ENCODE measurements at regions not wholly inside any gene's neighbourhood (a gene's known extent, or its start where the extent isn't known, plus 50 kb on each side); places are given as distances from the start of the nearest gene placed in this dataset.
A peak's percentile ranks its signal among the peaks of the same experiment; 100 is the strongest.

DNA sequence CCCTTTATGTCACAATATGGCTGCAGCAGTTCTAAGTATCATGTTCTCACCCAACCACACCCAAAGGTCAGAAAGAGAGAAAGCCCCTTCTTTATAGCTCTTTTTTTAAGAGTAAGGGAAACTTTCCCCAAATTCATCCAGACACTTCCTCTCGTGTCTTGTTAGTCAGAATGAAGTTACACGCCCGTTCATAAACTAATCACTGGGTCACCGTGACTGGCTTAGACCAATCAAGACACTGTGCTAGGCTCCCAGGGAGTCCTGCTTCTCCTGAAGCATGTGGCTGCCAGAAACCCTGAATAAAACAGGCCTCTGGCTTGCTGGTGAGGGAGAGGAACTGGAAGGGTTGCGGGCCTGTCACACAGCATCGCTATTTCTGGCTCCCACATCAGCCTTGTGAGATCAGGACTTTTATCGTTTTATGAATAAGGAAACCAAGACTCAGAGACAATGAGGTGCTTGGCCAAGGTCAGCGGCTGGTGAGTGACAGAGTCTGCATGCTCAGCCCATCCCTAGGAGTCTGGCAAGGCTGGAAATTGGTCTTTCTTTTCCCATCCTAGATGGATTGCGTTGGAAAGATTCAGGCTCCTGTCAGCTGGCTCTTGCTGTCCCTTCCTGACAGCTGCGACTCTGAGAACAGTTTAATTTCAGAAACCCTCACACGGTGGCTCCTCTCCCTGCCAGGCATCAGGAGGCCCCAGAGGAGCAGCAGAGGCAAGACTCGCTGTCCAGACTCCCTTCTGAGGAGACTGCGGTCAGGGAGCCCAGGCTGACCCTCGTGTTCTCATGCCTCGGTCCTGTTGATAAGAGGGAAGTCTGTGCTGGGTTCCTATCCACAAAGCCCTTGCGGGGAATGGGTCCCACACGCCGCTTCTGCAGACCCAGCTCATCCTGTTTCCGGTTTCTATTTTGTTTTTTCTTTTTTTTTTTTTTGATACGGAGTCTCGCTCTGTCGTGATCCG lies 104.5 kb upstream of the TAF1B start:
- no peak for DNase-seq (ENCODE audit: low read depth in 2 of 3, low spot score in 2 of 3)

DNA sequence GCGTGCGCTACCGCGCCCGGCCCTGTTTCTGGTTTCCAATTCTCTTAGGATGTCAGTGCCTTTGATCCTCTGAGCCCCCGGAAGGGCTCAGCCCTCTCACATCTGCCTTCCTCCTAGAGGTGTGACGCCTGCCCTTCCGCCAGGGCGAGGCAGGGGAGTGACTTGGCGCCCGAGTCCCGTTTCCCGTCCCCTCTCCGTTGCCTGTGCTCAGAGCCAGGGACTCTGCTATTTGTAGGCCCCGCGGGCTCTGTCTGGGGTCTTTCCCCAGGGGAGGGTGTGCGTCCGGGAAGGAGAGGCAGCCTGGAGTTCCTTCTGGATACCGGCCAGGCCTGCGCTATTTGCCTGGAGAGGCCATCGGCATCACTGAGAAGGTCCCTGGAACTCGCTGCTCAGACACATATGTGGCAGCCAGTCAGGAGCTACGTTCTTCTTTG lies 103.7 kb upstream of the TAF1B start:
- peak in 2 of 3 experiments; percentile 27 to 41 for DNase-seq (ENCODE audit: low read depth in 2 of 3, low spot score in 2 of 3)

DNA sequence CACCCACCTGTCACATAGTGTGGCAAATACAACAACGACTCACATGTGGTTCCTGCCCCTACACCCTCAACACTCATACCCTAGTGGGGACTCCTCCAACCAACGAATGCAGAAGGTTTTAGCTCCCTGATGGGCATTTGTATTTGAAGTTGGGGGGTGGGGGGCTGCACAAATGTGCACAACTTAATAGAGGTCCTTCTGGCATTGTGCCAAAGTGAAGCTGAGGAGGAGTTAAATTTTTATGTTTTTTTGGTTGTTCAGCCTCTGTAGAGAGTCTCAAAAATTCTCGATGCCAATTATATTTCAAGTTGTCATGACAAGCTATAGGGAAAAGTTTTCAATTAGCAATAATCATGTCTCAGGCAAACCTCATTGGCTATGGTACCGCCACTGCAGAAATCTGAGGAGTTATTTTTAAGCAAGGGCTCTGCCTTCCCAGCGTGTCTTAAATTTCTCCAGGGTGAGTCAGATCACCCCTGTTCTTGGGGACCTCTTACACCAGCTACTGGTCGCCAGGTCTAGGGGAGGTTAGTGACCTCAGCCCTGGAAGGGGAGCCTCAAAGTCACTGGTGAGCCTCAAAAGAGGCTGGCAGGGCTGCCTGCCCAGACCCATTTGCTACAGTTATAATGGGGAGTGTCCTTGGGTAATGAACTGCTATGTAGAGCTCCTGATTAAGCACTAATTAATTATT lies 102.7 kb upstream of the TAF1B start:
- DNase-seq (ENCODE audit: low read depth in 2 of 3, low spot score in 2 of 3), result no peak

DNA sequence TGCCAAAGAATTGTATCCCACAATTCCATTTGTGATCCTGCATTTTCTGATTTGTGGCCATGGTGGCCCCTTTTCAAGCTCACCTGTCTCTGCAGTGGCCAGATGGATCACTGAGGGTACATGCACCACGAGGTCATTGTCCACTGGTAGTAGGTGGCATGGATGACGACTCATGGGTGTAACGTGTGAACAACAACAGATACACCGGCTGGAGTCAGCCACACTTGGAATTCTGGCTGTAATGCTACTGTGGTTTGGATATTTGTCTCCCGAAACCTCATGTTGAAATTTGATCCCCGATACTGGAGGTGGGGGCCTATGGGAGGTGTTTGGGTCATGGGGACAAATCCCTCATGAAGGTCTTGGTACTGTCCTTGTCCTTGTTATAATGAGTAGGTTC lies 102.2 kb upstream of the TAF1B start:
- DNase-seq (ENCODE audit: low read depth in 2 of 3, low spot score in 2 of 3), result no peak

DNA sequence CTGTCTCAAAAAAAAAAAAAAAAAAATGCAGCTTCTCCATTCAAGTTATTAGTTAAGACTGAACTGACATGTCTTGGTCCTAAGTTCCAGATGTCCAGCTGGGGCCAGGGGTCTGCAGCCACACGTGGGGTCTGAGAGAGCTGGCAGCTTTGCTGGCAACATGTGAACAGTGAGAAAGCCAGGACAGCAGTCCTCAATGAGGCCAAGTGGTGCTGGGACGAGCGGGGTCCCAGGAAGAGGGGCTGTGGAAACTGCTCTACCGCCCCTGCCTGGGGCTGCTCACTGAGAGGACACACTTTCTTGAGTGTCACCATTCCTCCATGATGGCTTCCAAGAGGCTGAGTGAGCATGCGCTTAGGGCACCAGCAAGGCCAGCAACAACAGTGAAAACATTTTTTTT lies 100.7 kb upstream of the TAF1B start:
- no peak for DNase-seq (ENCODE audit: low read depth in 2 of 3, low spot score in 2 of 3)

DNA sequence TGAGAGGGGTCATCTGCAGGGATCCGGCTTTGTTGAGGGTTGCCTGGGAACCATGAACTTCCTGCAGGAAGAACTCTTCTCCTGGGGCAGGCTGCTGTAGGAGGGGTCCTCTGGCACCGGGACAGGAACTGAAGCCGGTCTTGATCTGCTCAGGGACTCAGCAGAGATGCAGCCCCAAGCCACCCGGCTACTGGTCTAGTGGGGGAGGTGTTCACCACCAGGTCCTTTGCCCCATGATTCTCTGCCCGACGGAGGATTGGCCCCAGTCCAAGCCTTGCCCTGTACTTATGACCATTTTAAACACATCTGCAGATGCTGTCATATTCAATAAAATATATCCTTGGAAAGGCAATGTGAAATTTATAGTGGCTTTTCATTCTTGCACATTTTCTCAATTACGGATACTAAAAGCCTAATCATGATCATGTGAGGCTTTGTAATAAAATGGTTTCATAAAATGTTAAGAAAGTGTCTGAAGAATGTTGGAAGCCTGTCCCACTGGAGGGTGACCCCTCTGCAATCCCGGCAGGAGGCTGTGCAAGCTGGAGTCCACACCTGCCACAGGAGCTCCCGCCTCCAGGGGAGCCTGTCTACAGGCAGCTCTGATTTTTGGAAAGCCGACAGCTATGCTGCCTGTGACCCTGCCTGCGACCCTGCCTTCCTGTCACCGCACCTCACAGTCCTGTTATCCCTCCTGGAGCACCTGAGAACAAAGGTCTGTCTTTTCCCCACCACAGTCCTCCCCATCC lies 98.8 kb upstream of the TAF1B start:
- DNase-seq (ENCODE audit: low read depth in 2 of 3, low spot score in 2 of 3), result no peak

DNA sequence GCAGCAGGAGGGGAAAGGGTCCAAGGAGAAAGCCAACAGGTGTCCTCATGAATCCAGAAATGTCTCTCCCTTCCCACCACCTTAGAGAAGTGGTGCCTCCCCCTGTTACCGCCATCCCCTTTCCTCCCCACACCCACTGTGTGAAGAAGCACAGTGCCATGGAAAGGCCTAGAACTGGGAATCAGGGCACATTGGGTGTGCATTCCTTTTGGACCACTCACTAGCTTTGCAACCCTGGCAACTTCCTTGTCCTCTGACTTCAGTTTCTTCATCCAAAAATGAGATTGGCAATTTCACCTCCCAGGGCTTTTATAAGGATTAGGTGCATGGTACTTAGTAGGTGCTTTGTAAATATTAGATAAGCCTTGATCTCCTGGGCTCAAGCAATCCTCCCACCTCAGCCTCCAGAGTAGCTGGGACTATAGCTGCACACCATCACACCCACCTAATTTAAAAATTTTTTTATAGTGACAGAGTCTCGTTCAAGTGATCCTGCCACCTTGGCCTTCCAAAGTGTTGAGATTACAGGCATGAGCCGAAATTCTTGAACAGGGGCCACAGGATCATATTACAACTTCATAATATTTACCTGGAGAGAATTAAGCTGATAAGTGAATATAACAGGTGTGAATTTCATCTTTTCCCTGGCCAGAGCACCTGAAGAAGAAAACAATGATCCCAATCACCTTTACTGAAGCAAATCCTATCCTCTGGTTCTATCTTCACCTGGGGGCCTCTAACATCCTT lies 97.9 kb upstream of the TAF1B start:
- no peak for DNase-seq (ENCODE audit: low read depth in 2 of 3, low spot score in 2 of 3)

DNA sequence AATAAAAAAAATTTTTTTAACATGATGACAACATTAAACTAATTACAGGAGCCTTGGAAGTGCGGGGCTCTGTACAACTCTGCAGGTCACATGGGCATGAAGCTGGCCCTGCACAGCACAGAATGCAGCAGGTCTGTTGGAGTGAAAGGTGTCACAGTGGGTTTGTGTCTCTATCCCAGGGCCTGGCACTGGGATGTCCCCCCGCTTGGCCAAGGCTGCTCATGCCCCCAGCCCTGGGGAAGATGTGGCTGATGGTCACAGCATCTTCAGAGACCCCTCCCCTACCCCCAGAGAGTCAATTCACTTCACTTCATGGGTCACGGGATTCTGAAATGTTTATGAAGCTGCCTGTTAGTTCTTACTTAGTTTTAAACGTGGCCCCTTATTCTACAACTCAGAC lies 95.9 kb upstream of the TAF1B start:
- no peak for DNase-seq (ENCODE audit: low read depth in 2 of 3, low spot score in 2 of 3)

DNA sequence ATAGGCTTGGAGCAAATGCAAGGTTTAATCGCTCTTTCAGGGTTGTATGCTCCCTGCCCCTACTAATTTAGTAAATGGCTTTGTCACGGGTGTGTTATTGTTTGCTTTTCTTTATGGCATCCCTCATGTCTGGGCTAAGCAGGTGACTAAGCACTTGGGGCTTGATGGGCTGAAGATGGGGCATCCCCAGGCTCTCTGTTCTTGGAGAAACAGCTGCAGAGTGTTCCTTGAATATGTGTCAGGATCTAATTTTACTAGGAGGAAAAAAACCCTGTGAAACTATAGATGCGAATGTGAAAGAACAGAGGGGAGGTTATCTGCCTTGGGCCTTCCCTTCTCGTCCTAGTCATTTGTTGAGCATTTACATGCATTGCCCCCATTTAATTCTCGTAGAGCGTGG lies 94.7 kb upstream of the TAF1B start:
- no peak for DNase-seq (ENCODE audit: low read depth in 2 of 3, low spot score in 2 of 3)

DNA sequence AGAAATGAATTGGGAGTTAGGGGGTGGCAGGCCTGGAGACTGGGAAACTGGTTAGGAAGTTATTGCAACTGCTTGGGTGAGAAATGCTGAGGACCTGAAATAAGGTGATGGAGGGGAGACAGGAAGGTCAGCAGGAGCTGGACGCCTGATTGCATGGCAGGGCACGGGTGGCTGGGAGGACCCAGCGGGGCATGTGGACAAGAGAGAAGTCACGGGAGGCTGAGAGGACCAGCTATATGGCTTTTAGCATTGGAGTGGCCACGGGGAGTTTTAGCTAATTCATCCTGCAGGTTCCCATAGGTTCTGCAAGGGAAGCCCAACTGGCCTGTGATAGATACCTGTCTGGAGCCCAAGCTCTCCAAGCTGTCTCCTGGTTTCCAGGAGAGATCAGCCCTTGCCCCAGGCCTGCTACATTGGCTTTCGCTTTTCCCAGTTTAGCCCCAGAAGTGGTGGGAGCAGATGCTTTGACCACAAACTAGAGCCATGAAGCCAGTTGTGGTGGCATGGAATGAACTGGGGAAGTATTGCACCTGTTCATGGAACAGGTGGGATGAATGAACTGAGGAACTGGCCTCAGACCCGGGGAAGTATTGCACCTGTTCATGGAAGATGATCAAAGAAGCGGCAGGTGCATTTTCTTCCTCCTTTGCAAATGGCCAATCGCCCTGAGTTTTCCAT lies 93.6 kb upstream of the TAF1B start:
- no peak for DNase-seq (ENCODE audit: low read depth in 2 of 3, low spot score in 2 of 3)

DNA sequence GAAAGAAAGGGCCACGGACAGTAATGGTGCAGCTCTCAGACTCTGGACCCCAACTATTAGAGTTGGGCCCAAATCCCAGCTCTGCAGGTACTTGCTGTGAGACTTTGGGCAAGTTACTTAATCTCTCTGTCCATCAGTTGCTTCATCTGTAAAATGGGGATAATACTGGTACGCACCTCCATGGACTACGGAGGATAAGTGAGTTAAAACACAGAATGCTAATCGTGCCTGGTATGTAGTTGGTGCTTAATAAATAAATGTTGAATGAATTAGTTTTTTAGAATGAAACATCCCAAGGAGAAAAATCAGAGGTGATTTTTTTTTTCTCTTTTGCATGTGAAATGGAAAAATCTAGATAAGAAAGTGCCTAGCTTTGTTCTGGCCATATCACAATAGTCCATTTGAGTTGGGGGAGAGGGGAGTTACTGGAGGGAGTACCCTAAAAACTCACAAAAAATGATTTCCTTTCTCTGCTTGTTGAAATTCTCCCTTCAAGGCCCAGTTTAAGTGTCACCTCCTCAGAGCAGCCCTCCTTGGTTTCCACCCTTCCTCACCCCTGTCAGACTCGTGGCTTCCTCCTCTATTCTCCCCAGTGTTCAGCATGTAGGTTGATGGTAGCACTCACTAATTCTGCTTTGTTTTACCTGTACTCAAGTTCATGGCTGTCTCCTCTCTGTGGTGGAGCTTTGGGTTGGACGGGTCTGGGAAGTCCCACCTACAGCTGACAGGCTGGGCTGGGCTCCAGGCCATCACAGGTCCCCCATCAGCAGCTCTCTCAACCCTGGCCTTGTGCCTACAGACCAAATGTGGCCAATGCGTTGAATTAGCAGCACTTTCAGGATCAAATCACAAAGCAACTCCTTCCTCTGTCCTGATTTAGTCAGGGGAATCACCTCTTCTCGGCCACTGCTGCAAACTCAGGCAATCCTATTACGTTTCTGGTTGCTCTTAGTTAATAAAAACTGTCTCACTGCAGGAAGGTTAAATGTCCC lies 92.8 kb upstream of the TAF1B start:
- no peak for DNase-seq (ENCODE audit: low read depth in 2 of 3, low spot score in 2 of 3)

DNA sequence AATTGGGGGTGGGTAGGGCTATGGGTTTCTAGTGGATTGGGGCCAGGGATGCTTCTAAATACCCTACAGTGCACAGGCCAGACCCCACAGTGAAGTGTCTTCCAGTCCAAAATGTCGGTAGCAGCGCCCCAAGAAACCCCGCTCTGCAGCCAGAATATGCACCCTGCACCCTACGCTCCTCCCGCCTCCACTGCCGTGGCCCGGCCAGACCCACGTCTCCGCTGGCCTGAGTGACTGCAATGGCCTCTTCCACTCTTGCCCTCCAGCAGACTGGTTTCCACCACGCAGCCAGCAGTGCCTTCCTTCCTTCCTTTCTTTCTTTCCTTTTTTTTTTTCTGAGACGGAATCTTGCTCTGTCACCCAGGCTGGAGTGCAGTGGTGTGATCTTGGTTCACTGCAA lies 91.4 kb upstream of the TAF1B start:
- no peak for DNase-seq (ENCODE audit: low read depth in 2 of 3, low spot score in 2 of 3)

DNA sequence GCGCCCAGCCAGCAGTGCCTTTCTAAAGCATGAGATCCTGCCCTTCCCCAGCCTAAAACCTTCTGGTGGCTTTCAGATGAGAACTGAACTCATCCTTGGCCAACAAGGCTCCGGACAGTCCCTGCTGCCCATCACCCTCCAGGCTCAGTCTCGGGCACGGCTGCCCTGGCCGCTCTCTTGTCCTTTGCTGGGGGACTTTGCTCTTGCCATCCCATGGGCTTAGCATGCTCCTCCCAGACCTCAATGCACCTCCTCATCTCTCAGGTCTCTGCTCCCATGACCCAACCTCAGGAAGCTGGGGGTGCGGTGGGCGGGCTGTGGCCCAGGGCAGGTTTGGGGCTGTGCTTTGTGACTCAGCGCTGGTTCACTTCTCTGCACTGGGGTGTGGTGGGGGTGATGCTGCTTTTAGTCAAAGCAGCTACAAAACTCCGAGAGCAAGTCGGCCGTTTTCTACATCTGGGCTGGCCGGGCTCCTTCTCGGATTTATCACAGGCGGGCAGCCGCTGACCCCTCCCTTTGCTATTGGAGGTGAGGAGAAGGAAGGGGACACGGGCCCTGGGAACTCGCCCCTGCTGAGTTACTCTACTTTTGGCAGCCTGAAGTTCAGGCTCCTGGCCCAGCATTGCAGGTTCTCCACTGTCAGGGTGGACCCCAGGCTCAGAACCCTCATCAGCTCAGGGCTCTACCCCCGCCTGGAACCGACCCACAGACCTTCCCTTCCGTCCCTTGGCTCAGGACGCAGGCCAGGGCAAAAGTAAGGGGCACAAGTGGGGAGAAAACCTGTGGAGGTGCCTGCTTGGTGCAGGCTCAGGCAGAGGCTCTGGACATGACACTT lies 90.6 kb upstream of the TAF1B start:
- DNase-seq (ENCODE audit: low read depth in 2 of 3, low spot score in 2 of 3), result peak; percentile 67 to 77 (median 76)

DNA sequence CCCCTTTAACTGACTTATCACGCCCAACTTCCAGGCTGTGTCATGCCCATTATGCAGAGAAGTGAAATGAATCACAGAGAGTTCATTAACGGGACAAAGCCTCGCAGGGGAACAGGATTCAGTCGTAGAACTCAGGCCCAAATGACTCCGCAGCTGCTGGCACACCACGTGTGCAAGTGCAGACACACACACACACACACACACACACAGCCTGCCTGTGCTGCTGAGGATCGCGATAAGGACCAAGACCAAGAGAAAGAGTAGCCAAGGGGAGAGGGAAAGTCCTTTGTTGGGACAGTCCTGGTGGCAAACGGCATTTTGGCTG lies 90.0 kb upstream of the TAF1B start:
- peak in 1 of 3 experiments; percentile 40 for DNase-seq (ENCODE audit: low read depth in 2 of 3, low spot score in 2 of 3)

DNA sequence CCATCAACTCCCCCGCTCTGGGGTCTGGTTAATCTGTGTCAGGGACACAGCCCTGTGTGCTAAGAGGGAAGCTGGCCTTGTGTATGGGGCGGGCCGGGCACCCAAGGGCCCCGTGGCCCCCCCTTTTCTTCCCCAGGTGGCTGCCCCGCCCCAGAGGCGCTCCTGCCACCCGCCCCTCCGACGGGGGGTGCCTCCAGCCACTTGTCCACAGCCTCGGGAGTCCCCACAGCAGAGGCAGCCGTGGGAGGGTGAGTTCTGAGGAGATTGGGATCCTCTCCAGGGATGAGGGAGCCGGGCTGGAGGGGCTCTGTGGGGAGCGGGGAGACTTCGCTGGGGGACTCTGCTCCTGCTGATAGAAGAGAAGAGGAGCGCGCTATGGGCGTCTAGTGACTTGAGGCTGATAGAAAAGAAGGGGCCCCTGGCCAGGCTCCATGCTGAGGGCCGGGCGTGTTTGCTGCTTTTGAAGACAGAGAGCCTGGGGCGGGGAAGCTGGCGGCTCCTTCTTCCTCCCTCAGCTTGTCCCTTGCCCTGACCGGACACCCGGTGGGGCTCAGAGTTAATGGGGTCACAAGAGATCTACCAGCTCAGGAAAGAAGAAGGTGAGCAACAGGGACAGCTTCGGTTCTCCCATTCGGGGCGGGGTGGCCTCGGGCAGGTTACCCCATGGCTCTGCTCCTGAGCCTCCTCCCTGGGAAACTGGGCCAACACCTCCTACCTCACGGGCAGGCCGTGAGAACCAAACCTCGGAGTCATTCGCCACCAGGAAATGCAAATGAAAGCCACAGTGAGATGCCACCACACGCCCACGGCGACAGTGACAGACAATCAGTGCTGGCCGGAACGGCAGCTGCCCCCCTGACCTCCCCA lies 89.4 kb upstream of the TAF1B start:
- peak in 2 of 3 experiments; percentile 40 to 41 for DNase-seq (ENCODE audit: low read depth in 2 of 3, low spot score in 2 of 3)

DNA sequence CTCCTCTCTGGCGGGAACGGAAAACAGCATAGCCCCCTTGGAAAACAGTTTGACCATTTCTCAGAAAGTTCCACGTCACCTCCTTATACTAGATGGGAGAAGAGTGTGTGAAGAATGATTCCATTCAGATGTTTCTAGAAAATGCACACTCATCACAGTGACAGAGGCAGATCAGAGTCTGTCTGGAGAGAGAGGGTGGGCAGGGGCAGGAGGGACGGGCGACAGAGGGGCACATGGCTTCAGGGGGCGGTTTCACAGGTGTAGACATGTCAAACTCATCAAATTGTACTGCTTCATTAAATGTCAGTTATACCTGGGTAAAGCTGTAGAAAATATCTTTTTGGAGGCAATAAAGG lies 88.8 kb upstream of the TAF1B start:
- no peak for DNase-seq (ENCODE audit: low read depth in 2 of 3, low spot score in 2 of 3)

DNA sequence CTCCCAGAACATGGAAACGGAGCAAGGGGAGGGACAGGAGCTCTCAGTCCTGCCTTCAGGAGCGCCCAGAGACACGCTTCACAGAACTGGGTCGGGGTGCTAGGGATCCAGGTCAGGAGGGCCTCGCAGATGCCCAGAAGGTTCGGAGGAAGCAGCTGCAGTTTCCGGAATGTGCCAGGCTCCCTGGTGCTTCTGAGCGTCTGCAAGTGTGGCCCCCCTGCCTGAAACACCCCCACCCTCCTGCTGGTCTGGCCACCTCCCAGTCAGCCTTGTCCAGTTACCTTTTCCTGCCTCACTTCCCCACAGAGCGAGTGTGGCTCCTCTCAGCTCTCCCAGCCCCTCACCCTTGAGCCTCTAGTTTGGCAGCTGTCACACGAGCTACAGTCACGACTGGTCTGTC lies 88.3 kb upstream of the TAF1B start:
- DNase-seq (ENCODE audit: low read depth in 2 of 3, low spot score in 2 of 3), result no peak

DNA sequence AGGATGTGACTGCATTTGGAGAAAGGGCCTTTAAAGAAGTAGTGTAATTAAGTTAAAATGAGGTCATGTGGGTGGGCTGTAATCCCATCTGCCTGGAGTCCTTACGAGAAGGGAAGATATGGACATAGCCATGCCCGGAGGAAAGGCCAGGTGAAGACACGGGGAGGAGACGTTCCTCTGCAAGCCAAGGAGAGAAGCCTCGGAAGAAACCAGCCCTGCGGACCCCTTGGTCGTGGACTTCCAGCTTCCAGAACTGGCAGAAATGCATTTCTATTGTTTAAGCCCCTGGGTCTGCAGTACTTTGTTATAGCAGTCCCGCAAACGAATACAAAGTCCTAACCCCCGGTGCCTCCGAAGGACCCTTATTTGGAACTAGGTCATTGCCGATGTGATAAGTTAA lies 87.6 kb upstream of the TAF1B start:
- DNase-seq (ENCODE audit: low read depth in 2 of 3, low spot score in 2 of 3), result no peak
